HG03342 (cell line): ENCODE measurements at regions not wholly inside any gene's neighbourhood (a gene's known extent, or its start where the extent isn't known, plus 50 kb on each side); places are given as distances from the start of the nearest gene placed in this dataset.
"Not testable (repeated sequence)": the region's sequence is repeated elsewhere in the genome, so short reads cannot be mapped to it uniquely, and the experiment has no call there.

ENCODE experiments used
- ATAC-seq: cut with Tn5 transposase; IDR thresholded peaks from one replicate; pipeline ENCODE4 v1.9.1; 2021; ENCODE audit warnings: mild to moderate bottlenecking, moderate library complexity; ENCODE audit not compliant: unreplicated experiment

DNA sequence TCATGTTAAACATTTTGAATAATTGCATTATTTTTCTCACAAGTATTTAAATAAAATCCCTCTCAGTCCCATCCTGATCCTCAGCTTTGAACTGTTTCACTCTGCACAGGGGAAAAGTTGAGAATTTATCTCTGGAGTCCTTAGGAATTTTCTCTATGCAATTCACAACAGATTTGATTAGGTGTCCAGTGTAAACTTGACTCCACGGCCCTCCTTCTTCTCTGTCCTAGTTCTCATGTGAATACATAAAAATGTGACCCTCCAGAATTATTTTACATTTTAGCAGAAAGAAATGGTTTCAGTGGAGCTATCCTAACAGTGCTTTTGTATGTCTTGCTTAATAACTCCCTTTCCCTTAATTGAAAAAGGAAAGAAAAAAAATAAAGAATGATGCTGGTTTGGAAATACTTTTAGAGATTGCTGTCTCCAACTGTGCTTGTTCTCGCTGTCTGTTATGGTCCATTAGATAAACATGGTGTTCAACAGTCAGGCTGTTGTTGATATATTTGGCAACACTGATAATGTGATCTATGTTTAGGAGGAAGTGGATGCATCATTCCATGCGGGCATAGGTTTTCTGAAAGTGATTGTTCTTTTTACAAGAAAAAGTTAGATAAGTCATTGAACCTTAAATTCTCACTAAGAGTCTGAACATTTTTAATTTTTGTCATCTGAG, 599.4 kb upstream of the CITED2 start:
- ATAC-seq: no peak

DNA sequence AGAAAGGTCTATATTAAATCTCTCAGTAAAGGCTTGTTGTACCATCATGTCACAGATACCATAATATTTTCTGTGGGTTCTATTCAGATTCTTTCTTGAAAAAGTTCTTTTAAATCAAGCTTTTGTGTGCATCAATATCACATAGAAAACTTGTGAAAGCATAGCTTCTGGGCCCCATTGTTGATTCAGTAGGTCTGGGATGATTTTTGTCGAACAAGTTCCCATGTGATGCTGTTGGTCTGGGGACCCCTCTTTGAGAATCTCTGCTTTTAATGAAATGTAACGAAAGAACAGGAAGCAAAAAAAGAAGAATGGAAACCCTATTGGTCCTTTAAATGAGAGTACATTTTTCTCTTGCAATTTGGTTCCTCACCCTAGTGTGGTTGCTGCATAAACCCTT, 597.7 kb upstream of the CITED2 start:
- no peak for ATAC-seq

DNA sequence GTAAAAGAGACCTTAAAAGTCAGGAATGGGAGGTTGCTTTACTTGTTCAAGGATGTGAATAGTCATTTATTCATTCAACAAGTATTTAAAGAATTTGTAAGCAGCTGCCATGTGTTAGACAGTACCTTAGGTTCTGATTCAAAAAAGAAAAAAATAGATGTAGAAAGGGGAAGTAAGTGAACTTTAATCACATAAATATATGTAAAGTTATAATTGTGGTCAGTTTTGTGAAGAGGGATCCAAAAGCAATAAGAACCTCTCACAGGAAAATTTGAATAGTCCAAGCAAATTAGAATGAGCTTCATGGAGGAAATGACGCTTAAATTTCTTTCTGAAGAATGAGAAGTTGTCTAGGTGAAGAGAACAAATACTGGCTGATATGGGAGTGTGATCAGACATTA, 596.1 kb upstream of the CITED2 start:
- ATAC-seq: no peak

DNA sequence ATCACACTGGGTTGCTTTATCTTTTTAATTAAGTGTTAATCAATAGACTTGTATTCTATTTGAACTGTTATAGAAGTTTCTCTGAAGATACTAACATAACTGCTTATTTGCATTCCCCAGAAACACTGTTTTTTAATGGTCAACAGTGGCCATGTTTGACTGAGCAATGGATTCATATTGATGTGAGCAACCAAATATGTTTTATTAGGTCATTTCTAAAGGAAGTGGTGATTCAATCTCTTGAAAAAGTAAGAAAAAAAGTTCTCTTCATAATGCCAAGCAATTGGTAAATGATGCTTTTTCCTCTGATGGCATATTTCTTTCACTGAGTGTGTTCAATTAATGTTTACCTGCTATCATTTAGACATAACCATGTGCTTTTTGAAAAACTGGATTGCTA, 593.0 kb upstream of the CITED2 start:
- ATAC-seq: no peak

DNA sequence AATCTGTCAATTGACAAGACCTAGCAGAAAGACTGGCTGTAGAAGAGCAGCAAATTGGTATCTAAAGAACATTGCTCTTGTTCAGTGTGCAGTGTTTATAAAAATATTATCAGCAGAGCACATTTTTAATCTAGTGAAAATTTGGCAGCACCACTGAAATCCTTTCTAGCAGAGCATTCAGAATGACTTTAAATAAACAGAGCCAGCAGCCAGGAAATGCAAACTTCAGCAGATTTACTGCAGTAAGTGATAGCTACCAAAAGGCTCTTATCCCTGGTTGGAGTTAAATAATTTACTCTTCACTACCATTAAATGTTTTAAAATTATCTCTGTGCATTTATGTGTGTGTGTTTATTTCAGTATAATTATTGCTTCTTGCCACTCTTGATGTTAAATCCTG, 590.9 kb upstream of the CITED2 start:
- no peak for ATAC-seq

DNA sequence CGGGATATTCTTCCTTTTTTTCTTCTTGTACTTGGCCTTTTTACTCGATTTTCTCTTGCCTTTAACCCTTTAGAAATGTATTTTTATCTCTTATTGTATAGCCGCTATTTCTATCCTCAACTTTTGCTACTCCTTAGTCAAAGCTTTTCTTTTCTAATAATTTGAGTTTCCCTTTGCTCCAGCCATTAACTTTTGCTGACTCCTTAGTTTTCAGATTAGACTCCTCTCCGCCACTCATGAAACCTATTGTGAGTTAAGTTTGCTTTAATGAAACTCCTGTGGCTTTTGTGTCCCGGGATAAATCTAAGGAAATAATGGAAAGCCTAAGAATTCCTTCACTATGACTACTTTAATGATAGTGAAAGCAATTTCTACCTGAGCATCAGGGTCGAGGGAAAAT, 590.3 kb upstream of the CITED2 start:
- ATAC-seq: no peak

DNA sequence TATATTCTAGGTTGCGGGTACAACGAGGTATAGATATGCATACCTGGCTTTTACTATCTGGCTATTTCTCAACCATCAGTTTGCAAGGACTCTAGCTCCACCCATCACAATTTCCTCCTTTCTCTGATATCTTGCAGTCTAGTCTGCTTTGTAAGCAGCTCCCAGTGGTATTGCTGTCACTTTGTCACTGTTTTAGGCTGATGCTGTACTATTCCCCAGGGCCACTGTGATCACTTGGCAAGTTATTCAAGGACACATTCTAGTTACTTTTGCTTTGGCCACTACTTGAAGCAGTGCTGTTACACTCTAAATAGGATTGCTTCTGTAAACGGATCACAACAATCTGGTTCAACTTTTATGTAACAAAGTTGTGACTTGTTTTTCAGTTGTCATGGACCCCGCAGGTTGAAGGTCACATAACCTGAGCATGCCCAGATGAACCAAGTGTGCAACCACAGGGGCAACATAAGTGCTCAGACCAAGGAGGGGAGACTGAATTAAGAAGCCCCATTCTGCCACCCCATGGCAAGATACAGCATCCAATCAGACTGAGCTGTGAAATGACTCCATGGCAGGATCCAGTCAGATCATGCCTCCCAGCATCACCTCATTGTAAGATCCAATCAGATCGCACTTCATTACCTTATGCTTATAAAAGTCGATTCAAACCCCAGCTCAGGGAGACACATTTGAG, 588.4 kb upstream of the CITED2 start:
- ATAC-seq: no peak

DNA sequence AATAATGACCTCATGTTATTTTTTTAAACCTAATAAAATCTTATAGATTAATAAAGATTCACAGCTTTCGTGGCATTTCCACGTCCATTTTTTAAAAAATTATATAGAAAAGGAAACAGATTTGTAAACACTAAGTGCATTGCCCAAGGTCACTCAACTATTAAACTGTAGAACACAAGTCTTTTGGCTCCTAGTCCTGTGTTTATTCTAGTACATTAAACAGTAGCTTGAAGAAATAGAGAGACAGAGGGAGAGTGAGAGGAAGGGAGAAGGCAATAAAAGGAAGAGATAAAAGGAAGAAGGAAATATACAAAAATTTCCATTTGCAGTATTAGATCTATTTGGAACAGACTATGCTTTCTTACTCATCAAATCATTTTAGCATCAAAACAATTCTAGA, 586.7 kb upstream of the CITED2 start:
- no peak for ATAC-seq

DNA sequence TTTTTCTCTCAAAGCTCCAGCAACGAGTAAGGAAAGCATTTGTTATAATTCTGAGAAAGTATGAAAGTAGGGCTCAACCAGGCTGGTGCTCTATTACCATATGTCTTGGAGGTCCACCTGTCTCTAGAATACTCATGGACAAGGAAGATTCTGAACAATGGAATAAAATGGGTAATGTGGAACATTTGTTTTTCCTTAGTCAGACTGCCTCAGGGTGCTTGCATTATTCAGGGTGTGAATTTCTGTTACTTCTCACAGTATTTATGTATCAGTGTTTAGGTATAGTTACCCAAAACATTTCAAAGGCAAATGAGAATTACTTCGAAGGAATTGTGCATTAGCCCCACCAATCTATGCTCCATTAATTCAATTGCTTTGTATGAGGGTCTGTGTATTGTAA, 586.2 kb upstream of the CITED2 start:
- ATAC-seq: no peak

DNA sequence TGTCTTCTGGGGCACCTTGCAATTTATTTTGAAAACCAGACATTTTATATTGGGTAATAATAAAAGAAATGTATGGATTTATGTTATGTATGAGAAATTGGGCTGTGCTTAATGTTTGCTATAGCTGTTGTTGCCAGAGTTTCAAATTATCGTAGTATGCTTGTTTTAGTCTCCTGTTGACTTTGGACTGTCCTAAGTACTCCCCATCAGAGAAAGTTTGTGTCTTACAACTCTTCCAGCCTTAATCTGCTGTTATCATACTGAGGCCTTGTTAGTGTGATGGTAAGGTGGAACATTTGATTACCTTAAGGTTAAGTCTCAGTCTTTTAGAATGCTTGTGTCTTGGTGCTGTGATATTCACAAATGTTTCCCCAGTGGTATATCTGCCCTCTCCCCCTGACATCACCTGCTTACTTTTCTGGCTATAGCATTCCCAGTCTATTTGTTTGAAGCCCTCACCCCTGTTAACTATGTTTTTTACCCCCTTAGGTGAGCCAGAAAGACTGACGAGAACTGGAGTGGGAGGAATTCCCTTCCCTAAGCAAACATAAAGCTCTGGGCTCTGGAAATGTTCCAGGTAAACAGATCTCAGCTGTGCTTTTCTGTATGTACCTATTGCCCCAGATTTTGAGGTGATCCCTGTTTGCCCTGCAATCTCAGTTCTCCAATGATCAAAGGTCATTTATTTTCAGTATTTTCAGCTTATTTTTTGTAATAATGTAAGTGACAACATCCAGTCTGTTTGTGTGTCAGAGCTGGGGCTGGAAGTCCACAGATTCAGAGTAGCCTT, 581.1 kb upstream of the CITED2 start:
- ATAC-seq: no peak

DNA sequence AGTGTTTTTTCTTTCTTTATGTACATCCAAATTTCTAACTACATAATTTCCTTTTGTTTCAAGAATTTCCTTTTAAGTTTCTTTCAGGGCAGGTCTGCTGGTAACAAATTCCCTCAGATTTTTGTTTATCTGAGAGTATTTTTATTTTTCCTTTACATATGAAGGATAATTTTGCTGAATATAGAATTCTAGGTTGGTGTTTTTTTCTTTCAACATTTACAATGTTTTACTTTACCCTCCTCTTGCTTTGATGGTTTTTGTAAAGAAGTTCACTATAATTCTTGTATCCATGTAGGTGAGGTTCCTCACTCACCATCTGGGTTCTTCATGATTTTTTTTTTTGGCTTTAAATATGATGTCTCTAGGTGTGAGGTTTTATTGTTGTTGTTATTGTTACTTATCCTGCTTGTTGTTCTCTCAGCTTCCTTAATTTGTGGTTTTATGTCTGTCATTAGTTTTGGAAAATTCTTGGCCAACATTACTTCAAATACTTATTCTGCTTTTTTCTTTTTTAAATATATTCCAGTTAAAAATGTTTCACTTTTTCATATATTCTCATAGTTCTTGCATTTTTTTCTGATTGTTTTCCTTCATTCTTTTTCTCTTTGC, 580.1 kb upstream of the CITED2 start:
- no peak for ATAC-seq

DNA sequence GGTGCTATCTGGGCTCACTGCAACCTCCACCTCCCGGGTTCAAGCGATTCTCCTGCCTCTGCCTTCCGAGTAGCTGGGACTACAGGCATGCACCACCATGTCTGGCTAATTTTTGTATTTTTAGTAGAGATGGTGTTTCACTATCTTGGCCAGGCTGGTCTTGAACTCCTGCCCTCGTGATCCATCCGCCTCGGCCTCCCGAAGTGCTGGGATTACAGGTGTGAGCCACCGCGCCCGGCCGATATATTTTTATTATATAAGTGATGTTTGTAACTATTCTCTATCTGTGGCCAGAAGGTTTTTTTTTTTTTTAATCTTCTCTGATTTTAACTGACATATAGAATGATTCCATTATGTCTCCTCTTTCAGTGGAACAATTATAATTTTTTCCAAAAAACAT, 579.3 kb upstream of the CITED2 start:
- ATAC-seq: not testable (repeated sequence)

DNA sequence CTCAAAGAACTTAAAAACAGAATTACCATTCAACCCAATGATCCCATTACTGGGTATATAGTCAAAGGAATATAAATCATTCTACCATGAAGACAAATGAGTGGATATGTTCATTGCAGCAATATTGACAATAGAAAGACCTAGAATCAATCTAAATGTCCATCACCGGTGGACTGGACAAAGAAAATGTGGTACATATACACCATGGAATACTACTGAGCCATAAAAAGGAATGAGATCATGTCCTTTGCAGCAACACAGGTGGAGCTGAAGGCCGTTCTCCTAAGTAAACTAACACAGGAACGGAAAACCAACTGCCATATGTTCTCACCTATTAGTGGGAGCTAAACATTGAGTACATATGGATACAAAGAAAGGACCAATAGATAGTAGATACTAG, 576.7 kb upstream of the CITED2 start:
- no peak for ATAC-seq

DNA sequence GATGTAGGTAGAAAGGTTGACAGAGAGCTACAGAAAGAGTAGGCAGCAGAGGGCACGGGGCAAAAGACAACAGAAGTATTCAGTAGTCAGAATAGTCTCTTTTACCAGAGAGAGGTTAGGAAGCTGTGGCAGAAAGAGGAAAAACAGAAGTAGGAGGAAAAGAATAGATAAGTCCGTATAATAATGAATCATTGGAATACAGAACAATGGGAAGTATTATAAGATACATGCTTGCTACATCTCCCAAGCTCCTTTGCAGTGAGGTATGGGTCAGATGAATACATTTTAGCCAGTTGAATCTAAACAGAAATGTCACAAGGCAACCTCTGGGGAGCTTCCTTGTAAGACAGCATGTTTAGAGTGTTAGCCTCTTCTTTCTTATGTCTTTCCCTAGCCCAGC, 570.5 kb upstream of the CITED2 start:
- no peak for ATAC-seq

DNA sequence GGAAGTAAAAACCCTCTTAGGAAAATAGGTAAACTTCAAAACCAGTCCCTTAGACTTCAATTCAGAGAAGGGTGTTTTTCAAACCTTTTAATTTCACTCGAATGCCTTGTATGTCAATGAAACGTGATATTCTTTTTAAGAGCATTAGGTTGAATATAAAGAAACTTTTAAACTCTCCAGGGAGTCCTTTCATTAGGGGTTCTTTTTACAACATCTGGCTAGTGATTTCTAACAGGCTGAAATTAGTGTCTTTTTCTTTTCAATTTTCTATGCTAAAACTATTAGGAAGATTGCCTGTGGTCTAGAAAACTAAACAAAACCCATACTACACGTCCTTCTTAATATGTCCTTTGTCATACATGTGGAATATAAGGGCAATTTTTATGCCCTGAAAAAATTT, 569.7 kb upstream of the CITED2 start:
- no peak for ATAC-seq

DNA sequence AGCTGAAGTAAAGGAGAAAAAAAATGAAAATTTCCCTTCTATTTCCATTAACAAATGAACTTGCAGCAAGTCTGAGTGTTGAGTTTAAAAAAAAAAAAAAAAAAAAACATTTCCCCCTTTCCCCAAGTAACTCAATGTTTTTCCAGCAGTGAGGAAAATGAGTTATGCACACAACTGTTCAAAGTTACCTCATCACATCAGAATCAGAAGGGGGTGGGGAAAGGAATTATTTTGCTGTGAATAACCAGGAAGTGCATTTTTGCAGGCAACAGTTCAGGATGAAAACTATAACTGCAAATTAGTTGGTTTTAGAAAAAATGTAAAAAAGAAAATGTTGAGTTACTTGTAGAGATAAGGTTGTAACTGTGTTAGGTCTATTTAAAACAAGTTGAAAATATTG, 568.9 kb upstream of the CITED2 start:
- no peak for ATAC-seq

DNA sequence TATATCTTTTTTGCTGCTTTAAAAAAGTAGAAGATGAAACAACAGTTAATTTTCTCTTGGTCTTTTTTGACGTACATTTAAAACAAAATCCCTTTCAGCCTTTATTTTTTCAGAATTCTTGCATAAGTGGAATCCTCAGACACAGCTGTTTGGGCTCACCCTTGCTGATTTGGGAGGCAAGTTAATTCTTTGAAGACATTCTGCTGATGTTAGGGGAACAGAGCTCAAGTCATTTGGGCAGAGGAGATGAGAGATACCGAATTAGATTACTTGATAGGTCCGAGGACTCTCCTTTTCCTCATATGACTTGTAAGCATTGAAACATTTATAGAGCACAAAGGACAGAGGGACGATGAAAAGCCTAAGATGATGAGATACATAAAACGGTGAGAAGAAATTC, 567.9 kb upstream of the CITED2 start:
- no peak for ATAC-seq

DNA sequence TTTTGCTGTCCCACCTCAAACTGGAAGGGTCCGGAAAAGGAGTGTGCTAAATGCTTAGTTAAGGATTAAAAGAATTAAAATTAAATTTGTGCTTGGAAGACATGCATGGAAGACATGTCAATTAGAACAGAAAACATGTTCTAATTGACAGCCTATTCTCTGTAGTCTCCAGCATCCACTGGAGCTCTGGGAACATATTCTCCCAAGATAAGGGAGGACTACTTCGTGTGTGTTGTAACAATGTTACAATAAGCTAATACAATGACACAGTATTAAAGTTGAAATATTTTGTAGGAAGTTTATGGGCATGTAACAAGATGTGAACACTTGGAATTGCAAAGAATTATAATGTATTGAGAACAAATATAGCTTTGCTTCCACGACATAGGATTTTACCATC, 567.4 kb upstream of the CITED2 start:
- ATAC-seq: no peak

DNA sequence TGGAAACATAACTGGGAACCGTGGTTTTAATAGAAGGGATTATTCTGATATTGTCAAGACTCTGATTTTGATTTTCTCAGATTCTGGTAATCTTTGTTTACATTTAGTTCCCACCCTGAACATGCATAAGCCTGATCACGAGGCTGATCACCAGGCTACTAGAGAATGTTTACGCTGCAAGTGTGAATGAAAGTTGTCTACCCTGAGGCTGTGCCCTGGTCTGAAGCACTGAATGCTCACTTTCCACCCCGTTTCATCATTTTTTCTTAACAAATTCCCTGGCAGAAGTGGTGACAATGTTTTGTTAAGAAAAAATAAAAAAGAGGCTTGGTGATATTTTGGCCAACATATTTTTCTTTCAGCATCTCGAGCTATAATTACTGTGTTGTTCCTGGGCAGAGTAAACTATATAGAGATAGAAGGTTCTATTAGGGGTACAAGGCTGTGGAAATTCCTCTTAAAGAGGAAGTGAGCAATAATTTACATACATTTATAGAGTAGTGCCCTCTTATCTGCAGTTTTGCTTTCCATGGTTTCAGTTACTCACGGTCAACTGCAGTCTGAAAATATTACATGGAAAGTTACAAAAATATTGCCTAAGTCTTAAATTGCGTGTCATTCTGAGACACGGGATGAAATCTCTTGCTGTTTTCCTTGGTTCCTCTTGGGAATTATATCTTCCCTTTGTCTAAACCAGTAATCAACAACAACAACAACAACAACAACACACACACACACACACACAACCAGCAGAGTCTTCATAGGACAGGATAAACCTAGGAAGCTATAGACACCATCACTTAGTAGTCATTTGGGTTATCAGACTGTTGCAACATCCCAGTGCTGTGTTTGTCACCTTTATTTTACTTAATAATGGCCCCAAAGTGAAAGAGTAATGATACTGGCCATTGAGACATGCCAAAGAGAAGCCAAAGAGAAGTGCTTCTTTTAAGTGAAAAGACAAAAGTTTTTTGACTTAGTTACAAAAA, 566.6 kb upstream of the CITED2 start:
- peak; percentile 95 for ATAC-seq

DNA sequence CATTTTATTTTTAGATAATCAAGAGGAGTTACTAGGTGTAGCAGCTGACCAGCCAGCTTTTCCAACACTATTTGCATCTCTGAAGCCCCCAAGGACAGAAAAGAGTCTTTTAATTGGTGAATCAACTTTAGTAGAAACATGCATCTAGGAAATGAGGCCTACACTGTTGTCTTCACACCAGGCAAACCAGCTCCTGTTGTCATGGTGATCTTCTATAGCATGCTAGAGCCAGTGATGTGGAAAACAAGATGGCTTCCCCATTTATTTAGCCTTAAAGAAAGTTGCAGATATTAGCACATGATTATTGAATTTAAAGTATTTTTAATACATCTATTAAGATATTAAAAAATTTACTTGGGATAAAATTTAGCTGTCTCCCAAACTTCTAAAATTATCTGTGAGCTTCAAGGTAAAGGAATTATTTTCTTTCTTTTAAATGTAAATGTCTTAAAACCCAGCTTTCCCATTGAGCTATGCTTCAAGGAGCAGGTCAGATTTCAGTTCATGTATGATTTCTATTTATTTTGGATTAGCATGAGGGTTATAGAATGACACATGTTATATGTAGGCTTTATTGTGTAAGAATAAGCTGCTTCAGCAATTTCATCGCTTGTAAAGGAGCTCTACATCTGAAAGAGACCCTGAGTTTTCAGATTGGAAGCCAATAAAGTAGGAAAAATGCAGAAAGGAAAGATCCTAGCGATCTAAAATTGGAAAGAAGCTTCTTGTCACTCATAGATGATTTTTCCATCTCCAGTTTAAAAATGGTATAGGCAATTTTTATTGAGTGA, 564.9 kb upstream of the CITED2 start:
- ATAC-seq: peak; percentile 60
